GM12872 (cell line): ENCODE measurements at regions not wholly inside any gene's neighbourhood (a gene's known extent, or its start where the extent isn't known, plus 50 kb on each side); places are given as distances from the start of the nearest gene placed in this dataset.

Source experiments
- TF ChIP-seq, protein P1 (sequence below): IDR thresholded peaks from 3 replicates; pipeline ENCODE4 v1.5.1; 2011; ENCODE audit warnings: low read depth, mild to moderate bottlenecking, low read length, moderate library complexity; ENCODE audit not compliant: insufficient read depth

DNA sequence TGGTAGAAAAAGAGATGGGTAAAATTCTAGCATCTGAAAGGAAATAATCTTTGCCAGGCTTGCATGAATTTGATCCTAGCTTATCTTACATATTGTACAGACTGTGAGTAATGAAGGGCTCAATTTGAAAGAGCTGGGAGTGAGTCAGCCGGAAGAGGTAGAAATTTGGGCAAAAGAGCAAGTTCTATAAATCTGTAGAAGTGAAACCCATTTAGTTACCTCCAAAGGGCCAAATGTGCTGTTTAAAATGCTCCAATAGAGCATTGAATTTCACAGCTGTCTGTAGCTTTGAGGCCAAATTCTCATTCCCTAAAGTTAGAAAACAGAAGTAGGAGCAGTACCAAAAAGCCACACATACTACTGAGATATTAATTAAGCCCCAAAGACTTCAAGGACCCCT, 466.1 kb downstream of the BTBD3 start:
- TF ChIP-seq, protein P1, sequence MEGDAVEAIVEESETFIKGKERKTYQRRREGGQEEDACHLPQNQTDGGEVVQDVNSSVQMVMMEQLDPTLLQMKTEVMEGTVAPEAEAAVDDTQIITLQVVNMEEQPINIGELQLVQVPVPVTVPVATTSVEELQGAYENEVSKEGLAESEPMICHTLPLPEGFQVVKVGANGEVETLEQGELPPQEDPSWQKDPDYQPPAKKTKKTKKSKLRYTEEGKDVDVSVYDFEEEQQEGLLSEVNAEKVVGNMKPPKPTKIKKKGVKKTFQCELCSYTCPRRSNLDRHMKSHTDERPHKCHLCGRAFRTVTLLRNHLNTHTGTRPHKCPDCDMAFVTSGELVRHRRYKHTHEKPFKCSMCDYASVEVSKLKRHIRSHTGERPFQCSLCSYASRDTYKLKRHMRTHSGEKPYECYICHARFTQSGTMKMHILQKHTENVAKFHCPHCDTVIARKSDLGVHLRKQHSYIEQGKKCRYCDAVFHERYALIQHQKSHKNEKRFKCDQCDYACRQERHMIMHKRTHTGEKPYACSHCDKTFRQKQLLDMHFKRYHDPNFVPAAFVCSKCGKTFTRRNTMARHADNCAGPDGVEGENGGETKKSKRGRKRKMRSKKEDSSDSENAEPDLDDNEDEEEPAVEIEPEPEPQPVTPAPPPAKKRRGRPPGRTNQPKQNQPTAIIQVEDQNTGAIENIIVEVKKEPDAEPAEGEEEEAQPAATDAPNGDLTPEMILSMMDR, result no peak

DNA sequence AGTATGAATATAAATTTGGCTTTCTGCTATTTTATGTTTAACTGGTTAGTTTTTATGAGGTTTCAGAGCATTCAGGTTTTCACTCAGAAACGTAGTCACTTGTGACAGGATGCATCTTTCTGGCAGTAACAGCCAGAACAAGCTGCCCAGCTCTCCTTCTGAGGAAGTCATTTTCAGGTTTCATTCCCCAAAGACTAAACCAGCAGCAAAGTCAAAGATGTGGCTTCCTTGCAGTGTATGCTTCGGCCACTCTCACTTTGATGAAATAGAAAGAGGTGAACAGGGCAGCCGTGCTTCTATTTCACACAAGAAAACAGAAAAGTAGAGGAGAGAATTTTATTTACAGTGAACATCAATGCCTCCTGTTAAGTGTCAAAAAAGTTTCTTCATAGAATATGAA, 469.1 kb downstream of the BTBD3 start:
- TF ChIP-seq, protein P1, result no peak

- TF ChIP-seq, protein P1, result no peak
Observed at GRCh38 chr20:12391099-12391498, 473.4 kb downstream of the BTBD3 start.

DNA sequence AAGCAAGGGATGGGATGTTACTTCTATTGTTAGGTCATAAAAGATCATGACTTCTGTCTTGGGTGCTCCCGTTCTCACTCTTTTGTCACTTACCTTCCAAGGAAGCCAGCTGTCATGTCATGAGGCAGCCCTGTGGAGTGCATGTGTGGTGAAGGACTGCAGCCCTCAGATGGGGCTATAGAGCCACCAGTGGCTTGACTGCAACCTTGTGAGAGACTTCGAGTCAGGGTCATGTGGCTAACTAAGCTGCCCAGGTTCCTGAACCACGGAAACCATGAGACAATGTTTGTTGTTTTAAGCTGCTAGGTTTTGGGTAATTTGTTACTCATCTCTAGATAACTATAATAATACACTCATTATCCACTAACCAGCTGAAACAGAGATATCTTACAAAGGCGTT, 477.1 kb downstream of the BTBD3 start:
- TF ChIP-seq, protein P1, result no peak

DNA sequence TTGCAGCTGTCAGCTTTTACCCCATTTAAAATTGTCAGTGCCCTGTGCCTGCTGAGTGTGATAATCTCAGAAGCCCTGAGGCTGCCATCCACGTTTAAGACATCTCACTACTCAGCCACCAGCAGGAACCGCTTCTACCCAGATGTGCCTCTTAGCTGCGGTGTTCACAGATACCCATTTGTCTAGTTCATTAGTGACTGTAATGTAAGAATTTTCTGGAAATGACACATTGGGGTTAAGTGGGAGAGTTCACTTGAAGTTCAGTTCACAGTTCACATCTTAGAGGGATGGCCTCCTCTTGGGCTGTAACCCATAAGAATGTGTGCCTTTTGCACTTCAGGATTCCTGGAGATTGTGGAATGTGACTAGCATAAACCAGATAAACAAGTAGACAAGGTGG, 477.7 kb downstream of the BTBD3 start:
- TF ChIP-seq, protein P1, result no peak

DNA sequence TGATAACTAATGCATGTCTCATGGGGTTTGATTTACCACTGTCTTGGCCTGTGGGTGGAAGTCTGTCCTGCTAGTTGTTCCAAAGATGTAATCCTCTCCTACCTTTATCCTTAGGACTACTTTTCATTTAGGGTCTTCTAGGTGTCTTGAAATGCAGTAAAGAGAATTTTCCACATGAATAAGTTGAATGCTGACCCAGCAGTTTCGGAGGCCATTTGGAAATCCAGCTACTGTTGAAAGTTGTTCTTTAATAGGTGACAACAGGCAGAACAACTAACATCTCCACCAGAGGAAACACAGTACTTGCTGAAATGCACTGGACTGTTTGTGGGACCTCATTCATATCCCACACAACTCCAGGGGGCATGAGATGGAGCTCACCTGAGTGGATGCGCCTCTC, 478.1 kb downstream of the BTBD3 start:
- TF ChIP-seq, protein P1, result no peak

- TF ChIP-seq, protein P1, result no peak
Observed at GRCh38 chr20:12399110-12399836, 481.6 kb downstream of the BTBD3 start.
